Nephron (organoid): ENCODE measurements at regions not wholly inside any gene's neighbourhood (a gene's known extent, or its start where the extent isn't known, plus 50 kb on each side); places are given as distances from the start of the nearest gene placed in this dataset.
A peak's percentile ranks its signal among the peaks of the same experiment; 100 is the strongest.

ENCODE experiments used
- H3K27ac Mint-ChIP-seq, 3 experiments: 2 replicates each; pipeline ENCODE4 v1.8.0; 2020; ENCODE audit warnings: mixed read lengths in 3 of 3, mild to moderate bottlenecking in 2 of 3, moderate library complexity in 1 of 3
- H3K27me3 Mint-ChIP-seq: 2 replicates; pipeline ENCODE4 v1.8.0; 2021; ENCODE audit warnings: low read depth, mild to moderate bottlenecking, moderate library complexity, mixed read lengths
- H3K36me3 Mint-ChIP-seq: 2 replicates; pipeline ENCODE4 v1.8.0; 2020; ENCODE audit warnings: low read depth, mixed read lengths
- H3K4me1 Mint-ChIP-seq: 2 replicates; pipeline ENCODE4 v1.8.0; 2020; ENCODE audit warnings: mixed read lengths
- H3K4me3 Mint-ChIP-seq, 3 experiments: 2 replicates each; pipeline ENCODE4 v1.8.0; 2020; ENCODE audit warnings: mild to moderate bottlenecking in 3 of 3, mixed read lengths in 3 of 3, moderate library complexity in 2 of 3
- H3K9me3 Mint-ChIP-seq: 2 replicates; pipeline ENCODE4 v1.8.0; 2020; ENCODE audit warnings: mixed read lengths
- TF ChIP-seq, protein P1 (sequence below), 3 experiments: fragments of 200-600 bp; sonication (generic); IDR thresholded peaks; one replicate each; pipeline ENCODE4 v1.5.0; 2021; ENCODE audit warnings: antibody characterized with exemption in 3 of 3; ENCODE audit not compliant: unreplicated experiment in 3 of 3

DNA sequence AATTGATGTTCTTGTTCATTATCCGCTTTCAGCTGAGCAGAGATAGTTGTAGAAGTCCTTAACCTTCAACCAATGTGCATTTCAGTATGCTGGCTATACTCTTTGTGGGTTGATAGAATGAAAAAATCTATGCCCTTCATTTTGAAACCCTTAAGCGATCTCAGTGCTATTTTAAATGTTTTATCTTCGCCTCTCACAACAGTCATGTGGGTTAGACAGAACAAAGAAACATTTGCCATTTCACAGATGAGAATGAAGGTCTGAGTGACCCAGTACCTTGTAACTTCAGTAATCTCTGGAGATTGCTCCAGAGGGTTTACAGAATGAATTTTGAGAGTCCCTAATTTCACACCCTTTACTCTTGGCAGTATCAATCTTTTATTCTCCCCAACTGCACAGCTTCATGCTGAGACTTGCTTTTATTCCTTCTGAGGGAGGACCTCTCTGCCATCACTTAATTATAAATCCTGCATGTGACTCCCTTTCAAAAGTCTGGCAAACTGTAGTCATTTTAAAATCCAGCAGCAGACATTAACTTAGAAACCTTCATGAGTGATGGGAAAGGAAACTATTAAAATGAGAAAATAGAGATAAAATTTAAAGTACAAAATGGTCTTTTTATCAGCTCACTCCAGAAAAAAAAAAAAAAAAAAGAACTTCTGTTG, 921.5 kb downstream of the RAB28 start:
- Mint-ChIP-seq H3K27me3 (no peaks in the 10 kb centered on the region), H3K9me3 (no peaks in the 10 kb centered on the region), H3K27ac (peak overlapping the region; percentile 15 to 79 (median 56)), H3K36me3 (no peaks in the 10 kb centered on the region), H3K4me3 (no peak overlapping the region), H3K4me1 (peaks cover 4% of the 10 kb centered on the region)
- TF ChIP-seq, protein P1, sequence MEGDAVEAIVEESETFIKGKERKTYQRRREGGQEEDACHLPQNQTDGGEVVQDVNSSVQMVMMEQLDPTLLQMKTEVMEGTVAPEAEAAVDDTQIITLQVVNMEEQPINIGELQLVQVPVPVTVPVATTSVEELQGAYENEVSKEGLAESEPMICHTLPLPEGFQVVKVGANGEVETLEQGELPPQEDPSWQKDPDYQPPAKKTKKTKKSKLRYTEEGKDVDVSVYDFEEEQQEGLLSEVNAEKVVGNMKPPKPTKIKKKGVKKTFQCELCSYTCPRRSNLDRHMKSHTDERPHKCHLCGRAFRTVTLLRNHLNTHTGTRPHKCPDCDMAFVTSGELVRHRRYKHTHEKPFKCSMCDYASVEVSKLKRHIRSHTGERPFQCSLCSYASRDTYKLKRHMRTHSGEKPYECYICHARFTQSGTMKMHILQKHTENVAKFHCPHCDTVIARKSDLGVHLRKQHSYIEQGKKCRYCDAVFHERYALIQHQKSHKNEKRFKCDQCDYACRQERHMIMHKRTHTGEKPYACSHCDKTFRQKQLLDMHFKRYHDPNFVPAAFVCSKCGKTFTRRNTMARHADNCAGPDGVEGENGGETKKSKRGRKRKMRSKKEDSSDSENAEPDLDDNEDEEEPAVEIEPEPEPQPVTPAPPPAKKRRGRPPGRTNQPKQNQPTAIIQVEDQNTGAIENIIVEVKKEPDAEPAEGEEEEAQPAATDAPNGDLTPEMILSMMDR (IDR thresholded peaks at IDR 0.05; ENCODE audit: unreplicated experiment in 3 of 3), result no peak

DNA sequence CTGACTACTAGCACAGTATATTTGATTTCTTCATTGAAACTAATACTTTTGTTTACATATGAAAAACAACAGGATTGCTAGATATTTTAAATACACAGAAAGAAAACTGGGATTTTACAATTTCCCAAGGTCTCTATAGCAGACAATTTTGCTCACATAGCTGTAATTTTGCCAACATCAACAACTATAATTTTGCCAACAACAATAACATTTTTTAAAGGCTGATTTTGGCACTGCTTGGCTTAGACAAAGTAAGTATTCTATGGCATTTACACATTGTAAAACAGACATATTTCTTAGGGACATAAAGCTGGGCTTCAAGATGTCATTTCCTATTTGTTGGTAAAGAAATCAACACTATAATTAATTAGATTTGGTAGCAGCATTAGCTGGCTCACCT, 922.1 kb downstream of the RAB28 start:
- peaks cover 4% of the 10 kb centered on the region for H3K4me1 Mint-ChIP-seq
- no peaks in the 10 kb centered on the region for H3K9me3 Mint-ChIP-seq
- H3K4me3 Mint-ChIP-seq, result no peak overlapping the region
- H3K27me3 Mint-ChIP-seq, result no peaks in the 10 kb centered on the region
- H3K36me3 Mint-ChIP-seq, result no peaks in the 10 kb centered on the region
- peak overlapping the region in 2 of 3 experiments; percentile 15 to 79 for H3K27ac Mint-ChIP-seq
- TF ChIP-seq, protein P1 (IDR thresholded peaks at IDR 0.05; ENCODE audit: unreplicated experiment in 3 of 3), result no peak

DNA sequence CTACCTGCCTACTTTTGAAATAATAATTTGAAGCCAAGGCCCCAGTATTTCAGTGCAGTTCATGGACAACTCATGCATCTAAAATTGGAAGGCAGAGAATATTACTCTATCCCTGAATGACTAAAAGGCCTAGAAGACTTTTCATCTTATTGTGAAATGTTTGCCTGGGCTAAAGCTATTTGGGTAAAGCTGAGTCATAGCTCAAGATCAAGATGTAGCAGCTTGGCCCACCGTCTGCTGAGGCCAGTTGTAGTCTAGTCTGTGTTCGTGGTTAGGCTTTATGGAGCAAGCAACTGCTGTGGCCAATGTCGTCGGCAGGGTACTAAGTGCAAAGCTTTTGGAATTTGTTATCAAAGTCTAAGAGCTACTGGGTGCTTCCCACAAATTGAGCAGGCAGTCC, 929.1 kb downstream of the RAB28 start:
- no peak overlapping the region for H3K27ac Mint-ChIP-seq
- TF ChIP-seq, protein P1 (IDR thresholded peaks at IDR 0.05; ENCODE audit: unreplicated experiment in 3 of 3), result no peak
- peaks cover 3% of the 10 kb centered on the region for H3K9me3 Mint-ChIP-seq
- H3K36me3 Mint-ChIP-seq, result no peaks in the 10 kb centered on the region
- no peaks in the 10 kb centered on the region for H3K27me3 Mint-ChIP-seq
- no peak overlapping the region for H3K4me3 Mint-ChIP-seq
- no peaks in the 10 kb centered on the region for H3K4me1 Mint-ChIP-seq

DNA sequence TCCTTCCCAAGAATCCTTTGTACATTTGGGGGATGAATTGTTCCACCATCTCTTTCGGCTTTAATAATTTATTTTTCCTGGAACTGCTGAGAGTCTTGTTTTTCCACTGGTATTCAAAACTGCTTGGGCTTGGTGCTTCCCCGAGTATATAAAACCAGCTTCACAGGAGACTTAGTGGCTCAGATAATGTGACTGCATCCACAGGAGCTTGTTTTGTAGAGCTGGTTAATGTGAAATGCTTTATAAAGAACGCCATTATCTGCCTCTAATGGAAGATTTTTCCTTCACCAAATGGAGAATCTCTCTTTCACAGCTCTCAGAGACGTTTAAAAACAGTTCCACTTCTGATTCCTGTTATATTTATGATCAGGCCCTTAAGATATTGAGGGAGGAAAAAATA, 935.5 kb downstream of the RAB28 start:
- no peaks in the 10 kb centered on the region for H3K27me3 Mint-ChIP-seq
- no peaks in the 10 kb centered on the region for H3K4me1 Mint-ChIP-seq
- H3K4me3 Mint-ChIP-seq, result no peak overlapping the region
- peaks cover 3% of the 10 kb centered on the region for H3K9me3 Mint-ChIP-seq
- no peaks in the 10 kb centered on the region for H3K36me3 Mint-ChIP-seq
- TF ChIP-seq, protein P1 (IDR thresholded peaks at IDR 0.05; ENCODE audit: unreplicated experiment in 3 of 3), result no peak
- H3K27ac Mint-ChIP-seq, result no peak overlapping the region

DNA sequence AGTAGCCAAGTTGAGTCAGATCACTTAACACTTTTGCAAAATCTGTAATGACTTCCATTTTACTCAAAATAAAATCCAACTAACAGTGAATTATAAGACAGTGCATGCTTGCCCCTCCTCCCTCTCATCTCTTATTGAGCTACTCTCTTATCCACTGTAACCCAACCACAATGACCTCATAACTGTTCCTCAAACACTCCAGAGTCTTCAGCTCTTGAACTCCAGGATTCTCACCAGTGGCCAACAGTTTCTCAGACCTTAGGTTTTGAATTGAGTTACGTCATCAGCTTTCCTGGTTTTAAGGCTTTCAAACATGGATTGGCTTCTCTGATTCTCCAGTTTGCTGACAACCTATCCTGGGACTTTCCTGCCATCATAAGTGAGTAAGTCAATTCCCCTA, 938.3 kb downstream of the RAB28 start:
- no peak overlapping the region for H3K27ac Mint-ChIP-seq
- no peaks in the 10 kb centered on the region for H3K27me3 Mint-ChIP-seq
- no peak overlapping the region for H3K4me3 Mint-ChIP-seq
- no peaks in the 10 kb centered on the region for H3K36me3 Mint-ChIP-seq
- TF ChIP-seq, protein P1 (IDR thresholded peaks at IDR 0.05; ENCODE audit: unreplicated experiment in 3 of 3), result no peak
- H3K4me1 Mint-ChIP-seq, result no peaks in the 10 kb centered on the region
- H3K9me3 Mint-ChIP-seq, result no peaks in the 10 kb centered on the region

DNA sequence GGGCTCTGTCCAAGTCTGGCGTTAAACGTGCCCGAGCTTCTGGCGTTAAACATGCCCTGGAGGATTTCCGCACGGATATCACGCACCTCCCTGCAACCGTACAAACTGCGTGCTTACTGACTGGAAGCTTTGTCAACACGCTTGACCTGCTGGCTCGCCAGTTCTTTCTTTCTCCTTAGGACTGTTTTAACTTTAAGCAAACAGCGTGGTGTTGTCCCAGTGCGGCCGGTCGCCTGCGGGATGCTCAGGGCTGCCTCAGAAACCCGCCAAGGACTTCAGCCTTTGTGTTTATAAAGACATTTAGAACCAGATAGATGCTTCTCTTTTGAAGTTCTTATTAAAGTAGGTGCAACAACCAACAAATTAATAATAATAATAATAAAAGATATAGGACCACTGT, 946.0 kb downstream of the RAB28 start:
- H3K36me3 Mint-ChIP-seq, result no peaks in the 10 kb centered on the region
- H3K27ac Mint-ChIP-seq, result no peak overlapping the region
- no peaks in the 10 kb centered on the region for H3K4me1 Mint-ChIP-seq
- no peaks in the 10 kb centered on the region for H3K27me3 Mint-ChIP-seq
- TF ChIP-seq, protein P1 (IDR thresholded peaks at IDR 0.05; ENCODE audit: unreplicated experiment in 3 of 3), result no peak
- no peak overlapping the region for H3K4me3 Mint-ChIP-seq
- no peaks in the 10 kb centered on the region for H3K9me3 Mint-ChIP-seq
